ENCODE measurements at regions not wholly inside any gene's neighbourhood (a gene's known extent, or its start where the extent isn't known, plus 50 kb on each side); places are given as distances from the start of the nearest gene placed in this dataset.
"Not testable (repeated sequence)": the region's sequence is repeated elsewhere in the genome, so short reads cannot be mapped to it uniquely, and the experiment has no call there.

GRCh38 chr18:60228609-60229595 lies 143.7 kb downstream of the MC4R start:
- intact Hi-C loops (cut with DNase I), result no loop called here
- no peak for ATAC-seq
- no peak for DNase-seq (ENCODE audit: low spot score)

- DNase-seq (ENCODE audit: low spot score), result no peak
Observed at GRCh38 chr18:60215432-60215831, 157.1 kb downstream of the MC4R start.

DNA sequence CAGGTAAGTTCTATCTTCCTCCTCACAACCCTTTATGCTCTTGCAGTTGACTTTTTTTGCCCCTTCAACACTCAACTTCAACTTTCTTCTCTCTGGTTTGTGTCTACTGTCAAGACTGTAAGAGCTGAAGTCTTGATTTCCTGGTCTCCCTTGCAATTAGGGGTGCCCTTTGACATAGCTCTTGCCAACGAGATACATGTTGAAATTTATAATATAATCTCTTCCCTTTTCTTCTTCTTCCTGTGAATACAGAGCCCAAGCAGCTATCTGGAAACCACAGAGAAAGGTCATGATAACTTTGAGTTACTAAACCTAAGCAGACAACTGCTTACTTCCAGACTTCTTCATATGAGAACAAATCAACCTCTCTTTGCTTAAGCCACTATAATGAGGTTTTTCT lies 163.5 kb downstream of the MC4R start:
- intact Hi-C loops (cut with DNase I), result no loop called here
- ATAC-seq (no peak), DNase-seq (ENCODE audit: low spot score) (no peak)

More at GRCh38 chr18:60215432-60215831, 157.1 kb downstream of the MC4R start:
- intact Hi-C loops (cut with DNase I), result no loop called here
- no peak for ATAC-seq

DNA sequence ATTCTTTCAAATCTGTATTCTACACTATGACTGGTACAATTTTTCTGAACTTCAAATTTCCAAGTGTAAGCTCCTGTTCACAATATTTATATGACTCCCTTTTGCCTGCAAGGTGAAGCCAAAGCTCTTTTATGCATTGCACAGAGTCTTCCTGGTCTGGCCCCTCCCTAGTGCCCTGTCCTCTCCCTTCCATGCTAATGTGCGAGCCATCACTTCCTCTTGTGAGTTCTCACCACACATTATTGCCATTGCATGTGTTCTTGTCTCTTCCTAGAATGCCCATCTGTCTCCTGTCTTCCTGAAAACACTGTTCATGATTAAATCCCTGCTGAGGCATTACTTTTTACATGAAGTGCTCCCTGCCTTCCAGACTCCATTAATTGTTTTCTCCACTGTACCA lies 169.9 kb downstream of the MC4R start:
- intact Hi-C loops (cut with DNase I), result no loop called here
- DNase-seq (ENCODE audit: low spot score) (no peak), ATAC-seq (no peak)

DNA sequence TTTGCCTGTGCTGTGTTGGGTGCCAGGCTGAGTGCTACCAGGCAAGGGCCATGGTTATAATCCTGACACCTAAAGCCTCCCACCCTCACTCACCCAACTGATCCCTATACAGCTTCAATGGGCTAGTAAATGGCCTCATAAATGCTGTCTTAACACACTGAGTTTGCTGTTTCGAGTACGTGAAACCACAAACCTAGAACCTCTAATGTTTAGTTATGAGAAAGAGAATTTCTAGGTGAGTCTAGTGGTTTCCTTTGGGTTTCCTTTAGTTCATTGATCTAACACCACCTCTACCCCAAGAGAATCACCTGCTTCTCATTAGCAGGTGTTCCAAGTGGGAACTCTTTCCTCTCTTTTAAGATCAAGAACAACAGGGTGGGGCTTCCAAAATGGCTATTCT lies 172.0 kb downstream of the MC4R start:
- ATAC-seq (no peak), DNase-seq (ENCODE audit: low spot score) (no peak)
- intact Hi-C loops (cut with DNase I), result no loop called here

DNA sequence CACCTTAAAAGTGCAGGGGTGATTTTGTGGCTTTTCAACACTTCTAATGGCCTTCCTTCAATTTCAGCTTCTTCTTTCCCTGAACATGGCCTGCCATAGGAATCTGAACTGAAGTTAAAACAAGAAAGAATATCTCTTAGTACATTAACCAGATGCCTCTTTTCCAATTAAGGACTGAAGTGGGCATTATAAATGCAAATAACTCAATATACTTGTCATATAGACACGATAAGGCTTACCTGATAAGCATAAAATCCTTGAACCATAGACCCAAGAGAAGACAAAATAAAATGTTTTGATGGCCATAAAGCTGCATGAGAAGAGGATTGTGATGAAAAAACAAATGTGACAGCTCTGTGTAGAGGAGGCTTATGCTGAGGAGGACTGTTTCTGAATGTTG lies 173.1 kb downstream of the MC4R start:
- intact Hi-C loops (cut with DNase I), result no loop called here
- no peak for DNase-seq (ENCODE audit: low spot score)
- no peak for ATAC-seq

GRCh38 chr18:60197671-60198462 lies 174.7 kb downstream of the MC4R start:
- intact Hi-C loops (cut with DNase I), result no loop called here
- no peak for DNase-seq (ENCODE audit: low spot score)
- no peak for ATAC-seq

- intact Hi-C loops (cut with DNase I), result no loop called here
- ATAC-seq (no peak), DNase-seq (ENCODE audit: low spot score) (no peak)
Observed at GRCh38 chr18:60196836-60197606, 175.6 kb downstream of the MC4R start.

DNA sequence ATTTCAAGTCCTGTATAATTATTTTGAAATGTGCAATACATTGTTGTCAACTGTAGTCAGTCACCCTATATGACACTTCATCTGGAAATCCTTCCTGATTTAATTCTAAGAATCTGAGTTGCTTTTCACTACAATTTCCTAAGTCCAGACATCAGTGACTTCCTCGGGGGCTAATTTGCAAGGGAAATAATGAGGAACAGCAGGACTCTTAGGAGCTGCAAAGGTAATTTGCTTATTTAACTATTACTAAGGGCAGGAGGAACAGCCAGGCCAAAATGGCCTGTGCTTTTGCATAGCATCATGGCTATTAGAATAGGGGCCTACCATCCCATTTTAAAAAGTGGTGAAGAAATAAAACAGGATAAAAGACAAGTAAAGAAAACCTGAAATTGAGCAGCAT lies 178.8 kb downstream of the MC4R start:
- ATAC-seq, result no peak
- intact Hi-C loops (cut with DNase I), result no loop called here
- DNase-seq (ENCODE audit: low spot score), result no peak

- DNase-seq (ENCODE audit: low spot score) (no peak), ATAC-seq (no peak)
- intact Hi-C loops (cut with DNase I), result no loop called here
Observed at GRCh38 chr18:60191926-60192325, 180.6 kb downstream of the MC4R start.

DNA sequence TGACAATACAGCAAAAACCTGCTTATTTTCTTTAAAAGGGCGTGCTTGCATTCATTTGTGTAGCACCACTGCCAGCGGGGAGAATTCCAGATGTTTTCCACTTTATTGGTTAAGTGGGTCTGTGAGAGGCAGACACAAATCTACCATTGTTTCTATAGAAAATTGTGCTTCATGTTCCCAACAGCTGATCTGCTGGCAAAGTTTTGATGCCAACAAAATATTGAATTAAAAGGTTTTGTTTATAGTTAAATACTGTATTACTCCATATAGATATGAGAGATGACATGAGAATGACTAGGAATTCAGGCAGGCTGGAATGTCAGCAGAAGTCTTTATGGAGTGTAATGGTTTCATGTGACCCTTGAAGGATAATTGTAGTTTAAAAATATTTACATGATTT lies 182.7 kb downstream of the MC4R start:
- intact Hi-C loops (cut with DNase I), result no loop called here
- no peak for DNase-seq (ENCODE audit: low spot score)
- no peak for ATAC-seq

- DNase-seq (ENCODE audit: low spot score), result no peak
- intact Hi-C loops (cut with DNase I), result no loop called here
- ATAC-seq, result peak; percentile 65
Observed at GRCh38 chr18:60188958-60189357, 183.6 kb downstream of the MC4R start.

GRCh38 chr18:60182223-60182622 lies 190.4 kb downstream of the MC4R start:
- intact Hi-C loops (cut with DNase I), result no loop called here
- no peak for DNase-seq (ENCODE audit: low spot score)
- ATAC-seq, result no peak

DNA sequence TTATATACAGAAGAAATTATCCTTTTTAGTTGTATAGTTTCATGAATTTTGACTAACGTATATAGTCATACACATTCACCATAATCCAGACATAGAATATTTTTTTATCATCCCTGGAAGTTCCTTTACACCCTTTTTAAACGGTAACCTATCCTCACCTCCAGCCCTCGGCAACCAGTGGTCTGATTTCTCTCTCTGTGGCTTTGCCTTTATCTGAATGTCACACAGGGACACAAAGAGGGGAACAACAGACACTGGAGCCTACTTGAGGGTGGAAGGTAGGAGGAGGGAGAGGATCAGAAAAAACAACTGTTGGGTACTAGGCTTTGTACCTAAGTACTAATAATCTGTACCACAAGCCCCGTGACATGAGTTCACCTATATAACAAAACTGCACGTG lies 191.9 kb downstream of the MC4R start:
- intact Hi-C loops (cut with DNase I), result no loop called here
- ATAC-seq, result no peak

DNA sequence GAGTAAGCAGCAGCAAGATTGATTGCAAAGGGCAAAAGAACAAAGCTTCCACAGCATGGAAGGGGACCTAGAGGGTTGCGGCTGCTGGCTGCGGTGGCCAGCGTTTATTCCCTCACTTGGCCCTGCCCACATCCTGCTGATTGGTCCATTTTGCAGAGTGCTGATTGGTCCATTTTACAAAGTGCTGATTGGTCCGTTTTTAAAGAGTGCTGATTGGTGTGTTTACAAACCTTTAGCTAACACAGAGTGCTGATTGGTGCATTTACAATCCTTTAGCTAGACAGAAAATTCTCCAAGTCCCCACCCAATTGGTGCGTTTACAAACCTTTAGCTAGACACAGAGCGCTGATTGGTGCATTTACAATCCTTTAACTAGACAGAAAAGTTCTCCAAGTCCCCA lies 194.4 kb downstream of the MC4R start:
- intact Hi-C loops (cut with DNase I); DNase-seq (ENCODE audit: low spot score); ATAC-seq: not testable (repeated sequence)

More for the DNA sequence above, 191.9 kb downstream of the MC4R start:
- DNase-seq (ENCODE audit: low spot score), result no peak

- intact Hi-C loops (cut with DNase I), result no loop called here
- DNase-seq (ENCODE audit: low spot score) (no peak), ATAC-seq (no peak)
Observed at GRCh38 chr18:60176259-60176658, 196.3 kb downstream of the MC4R start.

DNA sequence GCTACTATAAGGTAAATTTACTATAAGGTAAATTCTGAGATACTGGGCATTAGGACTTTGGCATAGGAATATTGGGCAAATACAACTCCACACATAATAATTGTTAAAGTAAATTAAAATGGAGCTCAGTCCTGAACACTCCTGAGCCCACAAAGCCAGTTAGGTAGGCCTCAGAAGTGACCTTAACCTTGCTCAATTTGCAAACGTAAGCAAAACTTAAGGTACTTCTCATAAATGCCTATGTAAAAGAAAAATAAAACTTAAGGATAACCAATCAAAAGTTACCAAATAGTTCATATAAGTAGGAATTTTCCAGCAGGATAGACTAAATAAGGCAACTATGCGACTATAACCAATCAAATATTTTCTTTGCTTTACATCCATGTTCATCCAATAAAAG lies 197.7 kb downstream of the MC4R start:
- intact Hi-C loops (cut with DNase I), result no loop called here
- ATAC-seq (no peak), DNase-seq (ENCODE audit: low spot score) (no peak)

DNA sequence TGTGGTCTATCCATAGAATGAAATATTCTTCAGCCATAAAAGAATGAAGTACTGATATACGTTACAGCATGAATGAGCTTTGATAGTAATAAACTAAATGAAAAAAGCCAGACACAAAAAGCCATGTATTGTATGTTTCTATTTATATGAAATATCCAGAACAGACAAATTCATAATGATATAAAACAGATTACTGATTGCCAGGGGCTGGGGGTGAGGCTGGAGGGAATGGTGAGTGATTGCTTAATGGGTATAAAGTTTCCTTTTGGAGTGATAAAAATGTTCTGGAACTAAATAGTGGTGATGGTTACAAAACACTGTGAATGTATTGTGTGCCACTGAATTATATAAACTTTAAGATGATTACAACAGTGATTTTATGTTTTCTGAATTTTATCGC lies 200.5 kb downstream of the MC4R start:
- ATAC-seq, result no peak
- no peak for DNase-seq (ENCODE audit: low spot score)
- intact Hi-C loops (cut with DNase I), result no loop called here

DNA sequence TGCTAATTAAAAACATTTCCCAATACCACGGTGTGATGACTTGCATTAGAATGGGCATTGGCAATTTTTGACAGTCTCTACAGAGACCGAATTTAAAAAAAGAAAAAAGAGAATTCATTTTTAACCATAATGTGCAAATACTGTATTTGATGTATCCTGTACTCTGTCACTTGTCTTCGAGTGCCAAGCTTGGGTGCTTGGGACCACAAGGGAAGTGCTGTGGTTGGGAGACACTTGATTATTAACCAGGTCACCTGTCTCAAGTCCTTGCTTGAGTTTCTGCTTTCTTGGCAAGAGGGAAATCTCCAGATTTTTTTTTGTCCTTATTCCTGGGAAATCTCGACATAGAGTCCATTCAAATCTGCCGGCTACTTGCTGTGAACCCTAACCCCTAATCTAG lies 209.0 kb downstream of the MC4R start:
- intact Hi-C loops (cut with DNase I), result no loop called here
- DNase-seq (ENCODE audit: low spot score) (no peak), ATAC-seq (no peak)
